ENCODE measurements at regions not wholly inside any gene's neighbourhood (a gene's known extent, or its start where the extent isn't known, plus 50 kb on each side); places are given as distances from the start of the nearest gene placed in this dataset.

GRCh38 chr13:87344176-87344575, 327.0 kb upstream of the SLITRK5 start:
- DNase-seq (ENCODE audit: low spot score): no peak

- DNase-seq (ENCODE audit: low spot score): no peak
These were observed 315.7 kb upstream of the SLITRK5 start for GRCh38 chr13:87355451-87355850.

GRCh38 chr13:87356314-87356713, 314.9 kb upstream of the SLITRK5 start:
- no peak for DNase-seq (ENCODE audit: low spot score)

GRCh38 chr13:87358319-87358718, 312.9 kb upstream of the SLITRK5 start:
- DNase-seq (ENCODE audit: low spot score): no peak

GRCh38 chr13:87361216-87361615, 310.0 kb upstream of the SLITRK5 start:
- no peak for DNase-seq (ENCODE audit: low spot score)

- DNase-seq (ENCODE audit: low spot score): no peak
These were observed 302.5 kb upstream of the SLITRK5 start for GRCh38 chr13:87368639-87369038.

GRCh38 chr13:87376081-87376480, 295.1 kb upstream of the SLITRK5 start:
- DNase-seq (ENCODE audit: low spot score): no peak

- no peak for DNase-seq (ENCODE audit: low spot score)
These were observed 287.1 kb upstream of the SLITRK5 start for GRCh38 chr13:87384099-87384498.

- DNase-seq (ENCODE audit: low spot score): no peak
These were observed 277.8 kb upstream of the SLITRK5 start for GRCh38 chr13:87393358-87393757.

GRCh38 chr13:87398047-87398446, 273.1 kb upstream of the SLITRK5 start:
- DNase-seq (ENCODE audit: low spot score): no peak

- no peak for DNase-seq (ENCODE audit: low spot score)
These were observed 267.3 kb upstream of the SLITRK5 start for GRCh38 chr13:87403748-87404432.

GRCh38 chr13:87426742-87427141, 244.4 kb upstream of the SLITRK5 start:
- no peak for DNase-seq (ENCODE audit: low spot score)

GRCh38 chr13:87444135-87444534, 227.0 kb upstream of the SLITRK5 start:
- DNase-seq (ENCODE audit: low spot score): no peak

- DNase-seq (ENCODE audit: low spot score): no peak
These were observed 218.9 kb upstream of the SLITRK5 start for GRCh38 chr13:87452281-87452680.

- no peak for DNase-seq (ENCODE audit: low spot score)
These were observed 217.9 kb upstream of the SLITRK5 start for GRCh38 chr13:87453244-87453643.

- DNase-seq (ENCODE audit: low spot score): no peak
These were observed 211.8 kb upstream of the SLITRK5 start for GRCh38 chr13:87459419-87459818.

- no peak for DNase-seq (ENCODE audit: low spot score)
These were observed 173.7 kb upstream of the SLITRK5 start for GRCh38 chr13:87497426-87497825.

GRCh38 chr13:87498681-87499080, 172.5 kb upstream of the SLITRK5 start:
- no peak for DNase-seq (ENCODE audit: low spot score)

GRCh38 chr13:87524775-87525174, 146.4 kb upstream of the SLITRK5 start:
- DNase-seq (ENCODE audit: low spot score): no peak

- no peak for DNase-seq (ENCODE audit: low spot score)
These were observed 137.4 kb upstream of the SLITRK5 start for GRCh38 chr13:87533776-87534175.

GRCh38 chr13:87535911-87536310, 135.3 kb upstream of the SLITRK5 start:
- no peak for DNase-seq (ENCODE audit: low spot score)

- DNase-seq (ENCODE audit: low spot score): no peak
These were observed 134.7 kb upstream of the SLITRK5 start for GRCh38 chr13:87536499-87536898.

GRCh38 chr13:87536899-87537298, 134.3 kb upstream of the SLITRK5 start:
- no peak for DNase-seq (ENCODE audit: low spot score)

- no peak for DNase-seq (ENCODE audit: low spot score)
These were observed 133.2 kb upstream of the SLITRK5 start for GRCh38 chr13:87537951-87538350.

Measured in hematopoietic multipotent progenitor cell treated with erythropoietin and hydrocortisone succinate and interleukin-3 and kit ligand, for 15 days (in vitro differentiated cells).